Liver (tissue), 3 donors: ENCODE measurements at regions not wholly inside any gene's neighbourhood (a gene's known extent, or its start where the extent isn't known, plus 50 kb on each side); places are given as distances from the start of the nearest gene placed in this dataset.

Experiments
- CTCF ChIP-seq: fragments of 150-350 bp; IDR thresholded peaks from 2 replicates; pipeline ENCODE4 v1.5.1; 2017; ENCODE audit warnings: improper control_type of control experiment, low read depth, low read length; ENCODE audit not compliant: missing input control
- FOXA1 ChIP-seq: IDR thresholded peaks from 2 replicates; pipeline ENCODE4 v1.6.1; 2016; ENCODE audit warnings: antibody characterized with exemption
- GABPA ChIP-seq, 2 donors: IDR thresholded peaks in 1 of 2; conservative IDR thresholded peaks in 1 of 2; 2 replicates each; pipeline ENCODE4 v1.6.1; 2016; ENCODE audit warnings: antibody characterized with exemption in 2 of 2, mild to moderate bottlenecking in 1 of 2, moderate library complexity in 1 of 2
- JUND ChIP-seq, 2 donors: IDR thresholded peaks; 2 replicates each; pipeline ENCODE4 v1.6.1; 2016; ENCODE audit warnings: antibody characterized with exemption in 2 of 2
- RAD21 ChIP-seq, 2 donors: IDR thresholded peaks; 2 replicates each; pipeline ENCODE4 v1.6.1; 2016; ENCODE audit warnings: antibody characterized with exemption in 2 of 2, mild to moderate bottlenecking in 2 of 2
- SP1 ChIP-seq: IDR thresholded peaks from 2 replicates; pipeline ENCODE4 v1.6.1; 2018; ENCODE audit warnings: antibody characterized with exemption, mild to moderate bottlenecking
- TAF1 ChIP-seq: conservative IDR thresholded peaks from 2 replicates; pipeline ENCODE4 v1.6.1; 2016; ENCODE audit warnings: antibody characterized with exemption, mild to moderate bottlenecking
- ZBTB33 ChIP-seq: IDR thresholded peaks from 2 replicates; pipeline ENCODE4 v1.6.1; 2016; ENCODE audit warnings: antibody characterized with exemption
- TF ChIP-seq, protein P1 (sequence below): IDR thresholded peaks from 2 replicates; pipeline ENCODE4 v1.6.1; 2016; ENCODE audit warnings: antibody characterized with exemption
- TF ChIP-seq, protein P2 (sequence below): IDR thresholded peaks from 2 replicates; pipeline ENCODE4 v1.6.1; 2016; ENCODE audit warnings: antibody characterized with exemption, mild to moderate bottlenecking
- TF ChIP-seq, protein P3 (sequence below): IDR thresholded peaks from 2 replicates; pipeline ENCODE4 v1.6.1; 2016; ENCODE audit warnings: antibody characterized with exemption
- donor health status: healthy.
- donor health status: healthy.

- TF ChIP-seq, protein P1, sequence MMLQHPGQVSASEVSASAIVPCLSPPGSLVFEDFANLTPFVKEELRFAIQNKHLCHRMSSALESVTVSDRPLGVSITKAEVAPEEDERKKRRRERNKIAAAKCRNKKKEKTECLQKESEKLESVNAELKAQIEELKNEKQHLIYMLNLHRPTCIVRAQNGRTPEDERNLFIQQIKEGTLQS: no peak
- TF ChIP-seq CTCF: no peak
- no peak for TF ChIP-seq FOXA1
- no peak for TF ChIP-seq TAF1
- TF ChIP-seq ZBTB33: no peak
- TF ChIP-seq SP1: no peak
- no peak for TF ChIP-seq JUND (IDR thresholded peaks at IDR 0.05)
- TF ChIP-seq RAD21 (IDR thresholded peaks at IDR 0.05): no peak
- TF ChIP-seq, protein P2, sequence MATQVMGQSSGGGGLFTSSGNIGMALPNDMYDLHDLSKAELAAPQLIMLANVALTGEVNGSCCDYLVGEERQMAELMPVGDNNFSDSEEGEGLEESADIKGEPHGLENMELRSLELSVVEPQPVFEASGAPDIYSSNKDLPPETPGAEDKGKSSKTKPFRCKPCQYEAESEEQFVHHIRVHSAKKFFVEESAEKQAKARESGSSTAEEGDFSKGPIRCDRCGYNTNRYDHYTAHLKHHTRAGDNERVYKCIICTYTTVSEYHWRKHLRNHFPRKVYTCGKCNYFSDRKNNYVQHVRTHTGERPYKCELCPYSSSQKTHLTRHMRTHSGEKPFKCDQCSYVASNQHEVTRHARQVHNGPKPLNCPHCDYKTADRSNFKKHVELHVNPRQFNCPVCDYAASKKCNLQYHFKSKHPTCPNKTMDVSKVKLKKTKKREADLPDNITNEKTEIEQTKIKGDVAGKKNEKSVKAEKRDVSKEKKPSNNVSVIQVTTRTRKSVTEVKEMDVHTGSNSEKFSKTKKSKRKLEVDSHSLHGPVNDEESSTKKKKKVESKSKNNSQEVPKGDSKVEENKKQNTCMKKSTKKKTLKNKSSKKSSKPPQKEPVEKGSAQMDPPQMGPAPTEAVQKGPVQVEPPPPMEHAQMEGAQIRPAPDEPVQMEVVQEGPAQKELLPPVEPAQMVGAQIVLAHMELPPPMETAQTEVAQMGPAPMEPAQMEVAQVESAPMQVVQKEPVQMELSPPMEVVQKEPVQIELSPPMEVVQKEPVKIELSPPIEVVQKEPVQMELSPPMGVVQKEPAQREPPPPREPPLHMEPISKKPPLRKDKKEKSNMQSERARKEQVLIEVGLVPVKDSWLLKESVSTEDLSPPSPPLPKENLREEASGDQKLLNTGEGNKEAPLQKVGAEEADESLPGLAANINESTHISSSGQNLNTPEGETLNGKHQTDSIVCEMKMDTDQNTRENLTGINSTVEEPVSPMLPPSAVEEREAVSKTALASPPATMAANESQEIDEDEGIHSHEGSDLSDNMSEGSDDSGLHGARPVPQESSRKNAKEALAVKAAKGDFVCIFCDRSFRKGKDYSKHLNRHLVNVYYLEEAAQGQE: no peak
- TF ChIP-seq, protein P3, sequence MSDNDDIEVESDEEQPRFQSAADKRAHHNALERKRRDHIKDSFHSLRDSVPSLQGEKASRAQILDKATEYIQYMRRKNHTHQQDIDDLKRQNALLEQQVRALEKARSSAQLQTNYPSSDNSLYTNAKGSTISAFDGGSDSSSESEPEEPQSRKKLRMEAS: no peak
- TF ChIP-seq GABPA (IDR thresholded peaks at IDR 0.05 in 1 of 2, conservative IDR thresholded peaks at IDR 0.05 in 1 of 2): no peak
Measured at GRCh38 chr15:66951531-66952320, 113.7 kb upstream of the SMAD3 start.
